ENCODE measurements at regions not wholly inside any gene's neighbourhood (a gene's known extent, or its start where the extent isn't known, plus 50 kb on each side); places are given as distances from the start of the nearest gene placed in this dataset.
A peak's percentile ranks its signal among the peaks of the same experiment; 100 is the strongest.

- TF ChIP-seq YY1 (IDR thresholded peaks at IDR 0.05; ENCODE audit: borderline replicate concordance in 1 of 3, control insufficient read depth in 1 of 3, extremely low read depth in 1 of 3, insufficient read depth in 3 of 3, insufficient read length in 1 of 3, insufficient replicate concordance in 2 of 3, low read depth in 1 of 3, low read length in 2 of 3) (peak in 1 of 3 experiments; percentile 35), ZNF263 (CRISPR knock-in tag; IDR thresholded peaks at IDR 0.05; ENCODE audit: borderline replicate concordance) (no peak), KDM2B (CRISPR knock-in tag; IDR thresholded peaks at IDR 0.05) (no peak), CTBP1 (IDR thresholded peaks at IDR 0.05; ENCODE audit: borderline replicate concordance) (no peak), ILF3 (IDR thresholded peaks at IDR 0.05; ENCODE audit: borderline replicate concordance) (no peak), PRDM10 (IDR thresholded peaks at IDR 0.05; ENCODE audit: partially characterized antibody) (peak; percentile 14), ETV5 (CRISPR knock-in tag; IDR thresholded peaks at IDR 0.05; ENCODE audit: low read depth) (no peak), ZNF354B (CRISPR knock-in tag; IDR thresholded peaks at IDR 0.05) (no peak), TAF9B (IDR thresholded peaks at IDR 0.05; ENCODE audit: partially characterized antibody) (no peak), HLTF (IDR thresholded peaks at IDR 0.05) (no peak), POLR2H (tag; IDR thresholded peaks at IDR 0.05; ENCODE audit: low read depth) (no peak), C11orf30 (IDR thresholded peaks at IDR 0.05; ENCODE audit: low read depth) (peak; percentile 66), ZNF696 (CRISPR knock-in tag; conservative IDR thresholded peaks at IDR 0.05) (no peak), SIX5 (IDR thresholded peaks at IDR 0.05; ENCODE audit: borderline replicate concordance in 1 of 2, insufficient read depth in 1 of 2, low read depth in 1 of 2, low read length in 2 of 2) (no peak), KAT2B (IDR thresholded peaks at IDR 0.05; ENCODE audit: low read depth, low read length) (no peak), ZNF316 (IDR thresholded peaks at IDR 0.05) (peak; percentile 64), BRF1 (IDR thresholded peaks at IDR 0.05; ENCODE audit: borderline replicate concordance, extremely low read depth, insufficient read length) (no peak), NUFIP1 (IDR thresholded peaks at IDR 0.05; ENCODE audit: partially characterized antibody) (no peak), E2F1 (CRISPR knock-in tag; IDR thresholded peaks at IDR 0.05) (no peak), TBL1XR1 (IDR thresholded peaks at IDR 0.05; ENCODE audit: low read length in 2 of 2) (no peak), ATF7 (IDR thresholded peaks at IDR 0.05) (no peak), HNRNPL (IDR thresholded peaks at IDR 0.05; ENCODE audit: low read depth, low read length) (no peak), ZNF79 (CRISPR knock-in tag; IDR thresholded peaks at IDR 0.05; ENCODE audit: low read depth) (no peak), ZKSCAN8 (CRISPR knock-in tag; IDR thresholded peaks at IDR 0.05) (no peak), TOE1 (IDR thresholded peaks at IDR 0.05; ENCODE audit: borderline replicate concordance) (no peak), TOE1 (CRISPR knock-in tag; IDR thresholded peaks at IDR 0.05; ENCODE audit: borderline replicate concordance, low read depth) (no peak)
Measured at GRCh38 chrX:110409925-110410324, 51.3 kb downstream of the RTL9 start (continued).
